ENCODE measurements at regions not wholly inside any gene's neighbourhood (a gene's known extent, or its start where the extent isn't known, plus 50 kb on each side); places are given as distances from the start of the nearest gene placed in this dataset.

DNA sequence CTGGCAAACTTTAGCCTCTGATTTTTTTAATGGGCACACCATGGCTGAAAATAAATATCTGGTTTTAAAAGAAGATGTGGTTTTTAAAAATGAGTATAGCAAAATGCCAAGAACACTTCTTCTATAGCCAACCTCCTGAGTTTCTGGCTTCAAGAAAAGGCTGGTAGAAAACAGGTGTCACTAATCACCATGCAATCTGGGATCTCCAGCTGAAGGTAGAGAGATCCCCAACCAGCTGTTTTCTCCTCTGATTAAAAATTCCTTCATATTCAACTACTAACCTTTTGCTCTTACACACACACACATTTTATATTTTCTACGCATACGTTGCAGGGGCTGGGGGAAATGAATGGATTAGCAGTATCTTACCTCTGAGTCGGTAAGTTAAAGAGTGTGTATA is 279.6 kb upstream of the ROBO2 start:
- Histone ChIP-seq H3K18ac (ENCODE audit: extremely low read depth, low read length) (no peak overlapping the region), H3K23ac (ENCODE audit: insufficient read length) (no peak overlapping the region), H2AK5ac (ENCODE audit: low read depth, low read length) (no peak overlapping the region), H3K56ac (replicated peaks; ENCODE audit: insufficient read length, low read depth, low read length) (no peak overlapping the region), H2BK12ac (ENCODE audit: low read depth, low read length) (no peak overlapping the region), H3K14ac (ENCODE audit: insufficient read length) (no peak overlapping the region), H3K79me1 (ENCODE audit: low read depth, low read length) (no peaks in the 10 kb centered on the region), H3K36me3 (ENCODE audit: control insufficient read depth in 2 of 4, insufficient read depth in 4 of 4, low read length in 3 of 4) (no peaks in the 10 kb centered on the region), H3K9me3 (ENCODE audit: insufficient read depth in 2 of 2, low read depth in 1 of 2, low read length in 1 of 2) (no peaks in the 10 kb centered on the region), H3K4ac (replicated peaks; ENCODE audit: insufficient read length, low read depth, low read length) (no peak overlapping the region), H2AFZ (ENCODE audit: low read length) (no peak overlapping the region), H4K8ac (ENCODE audit: extremely low read depth, insufficient read depth, low read length) (no peak overlapping the region), H3K27ac (ENCODE audit: low read depth, low read length) (no peak overlapping the region), H3K9ac (replicated peaks in 1 of 4; ENCODE audit: extremely low read depth in 1 of 4, low read depth in 3 of 4, low read length in 3 of 4) (no peak overlapping the region), H4K20me1 (replicated peaks in 1 of 2; ENCODE audit: control insufficient read depth in 1 of 2, insufficient read depth in 2 of 2, low read length in 2 of 2) (no peaks in the 10 kb centered on the region), H3K4me2 (ENCODE audit: insufficient read depth in 1 of 2, low read depth in 2 of 2, low read length in 2 of 2) (no peak overlapping the region), H2BK5ac (ENCODE audit: low read depth, low read length) (no peak overlapping the region), H4K5ac (ENCODE audit: insufficient read length, low read depth, low read length) (no peak overlapping the region), H3K27me3 (replicated peaks in 1 of 4; ENCODE audit: control insufficient read depth in 3 of 4, extremely low read depth in 1 of 4, insufficient read depth in 3 of 4, low read length in 3 of 4) (no peaks in the 10 kb centered on the region), H3K23me2 (ENCODE audit: low read depth, low read length) (no peaks in the 10 kb centered on the region), H2BK20ac (ENCODE audit: low read length) (no peak overlapping the region), H3K4me3 (ENCODE audit: extremely low read depth in 1 of 4, insufficient read depth in 2 of 4, low read depth in 3 of 4, low read length in 4 of 4) (no peak overlapping the region), H2BK120ac (replicated peaks; ENCODE audit: low read depth, low read length) (no peak overlapping the region), H2BK15ac (ENCODE audit: low read length) (no peak overlapping the region), H3K79me2 (ENCODE audit: control insufficient read depth in 1 of 2, insufficient read depth in 2 of 2, low read length in 2 of 2) (no peaks in the 10 kb centered on the region), H3K4me1 (replicated peaks in 1 of 4; ENCODE audit: control insufficient read depth in 3 of 4, insufficient read depth in 4 of 4, low read length in 3 of 4) (no peaks in the 10 kb centered on the region), H4K91ac (replicated peaks; ENCODE audit: insufficient read length, low read length) (no peak overlapping the region)
- no peak for FAIRE-seq
- ChIA-PET CTCF (ENCODE audit: partially characterized antibody) (no interaction called here), POLR2A (ENCODE audit: partially characterized antibody) (no interaction called here)
- DNase-seq (ENCODE audit: low read depth in 1 of 2, low spot score in 2 of 2), result no peak
- WGBS, 2 experiments (ENCODE audit: extremely low coverage in 1 of 2, insufficient coverage in 1 of 2, insufficient read length in 1 of 2, insufficient replicate concordance in 2 of 2, low coverage in 1 of 2, low lambda C conversion rate in 2 of 2, missing lambda C conversion rate in 1 of 2), result 86 to 100% methylated on average over 2 to 3 of the region's 3 CpGs
- TF ChIP-seq CBX5 (IDR thresholded peaks at IDR 0.05; ENCODE audit: low read depth, low read length) (no peak), PHF8 (conservative IDR thresholded peaks at IDR 0.05; ENCODE audit: low read depth, low read length) (no peak), SP2 (IDR thresholded peaks at IDR 0.05; ENCODE audit: low read length) (no peak), ZNF274 (IDR thresholded peaks at IDR 0.05; ENCODE audit: borderline replicate concordance, extremely low read depth, low read length) (no peak), EZH2 (IDR thresholded peaks at IDR 0.05; ENCODE audit: low read depth, low read length, severe bottlenecking) (no peak), RNF2 (IDR thresholded peaks at IDR 0.05; ENCODE audit: borderline replicate concordance, low read depth, low read length, missing control alignments, poor library complexity, severe bottlenecking) (no peak), POU5F1 (IDR thresholded peaks at IDR 0.05; ENCODE audit: low read depth, low read length) (no peak), POLR2AphosphoS5 (IDR thresholded peaks at IDR 0.05; ENCODE audit: low read depth, low read length) (no peak), RAD21 (IDR thresholded peaks at IDR 0.05 in 1 of 2, conservative IDR thresholded peaks at IDR 0.05 in 1 of 2; ENCODE audit: low read depth in 2 of 2, low read length in 2 of 2) (no peak), GABPA (IDR thresholded peaks at IDR 0.05; ENCODE audit: borderline replicate concordance, insufficient read depth, low read length) (no peak), CEBPB (IDR thresholded peaks at IDR 0.05; ENCODE audit: low read depth, low read length) (no peak), CBX8 (IDR thresholded peaks at IDR 0.05; ENCODE audit: borderline replicate concordance, low read depth, low read length) (no peak)
- TF ChIP-seq, protein P1, sequence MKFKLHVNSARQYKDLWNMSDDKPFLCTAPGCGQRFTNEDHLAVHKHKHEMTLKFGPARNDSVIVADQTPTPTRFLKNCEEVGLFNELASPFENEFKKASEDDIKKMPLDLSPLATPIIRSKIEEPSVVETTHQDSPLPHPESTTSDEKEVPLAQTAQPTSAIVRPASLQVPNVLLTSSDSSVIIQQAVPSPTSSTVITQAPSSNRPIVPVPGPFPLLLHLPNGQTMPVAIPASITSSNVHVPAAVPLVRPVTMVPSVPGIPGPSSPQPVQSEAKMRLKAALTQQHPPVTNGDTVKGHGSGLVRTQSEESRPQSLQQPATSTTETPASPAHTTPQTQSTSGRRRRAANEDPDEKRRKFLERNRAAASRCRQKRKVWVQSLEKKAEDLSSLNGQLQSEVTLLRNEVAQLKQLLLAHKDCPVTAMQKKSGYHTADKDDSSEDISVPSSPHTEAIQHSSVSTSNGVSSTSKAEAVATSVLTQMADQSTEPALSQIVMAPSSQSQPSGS (IDR thresholded peaks at IDR 0.05; ENCODE audit: low read length), result no peak

Measured in H1 (cell line).